Activated T-cell treated with anti-CD3 and anti-CD28 coated beads for 24 hours (primary cell): ENCODE measurements at regions not wholly inside any gene's neighbourhood (a gene's known extent, or its start where the extent isn't known, plus 50 kb on each side); places are given as distances from the start of the nearest gene placed in this dataset.
"Not testable (repeated sequence)": the region's sequence is repeated elsewhere in the genome, so short reads cannot be mapped to it uniquely, and the experiment has no call there.

Source experiments
- DNase-seq: peaks from one replicate; pipeline ENCODE4 v3.0.0-alpha.2; 2020; ENCODE audit warnings: low read depth

DNA sequence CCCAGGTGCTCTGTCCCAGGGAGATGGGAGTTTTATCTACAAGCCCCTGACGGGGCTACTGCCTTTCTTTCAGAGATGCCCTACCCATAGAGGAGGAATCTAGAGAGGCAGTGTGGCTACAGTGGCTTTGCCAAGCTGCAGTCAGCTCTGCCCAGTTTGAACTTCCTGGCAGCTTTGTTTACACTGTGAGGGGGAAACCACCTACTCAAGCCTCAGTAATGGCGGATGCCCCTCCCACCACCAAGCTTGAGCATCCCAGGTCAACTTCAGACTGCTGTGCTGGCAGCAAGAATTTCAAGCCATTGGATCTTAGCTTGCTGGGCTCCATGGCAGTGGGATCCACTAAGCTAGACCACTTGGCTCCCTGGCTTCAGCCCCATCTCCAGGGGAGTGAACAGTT is 53.1 kb upstream of the TMEM252 start:
- DNase-seq: not testable (repeated sequence)

DNA sequence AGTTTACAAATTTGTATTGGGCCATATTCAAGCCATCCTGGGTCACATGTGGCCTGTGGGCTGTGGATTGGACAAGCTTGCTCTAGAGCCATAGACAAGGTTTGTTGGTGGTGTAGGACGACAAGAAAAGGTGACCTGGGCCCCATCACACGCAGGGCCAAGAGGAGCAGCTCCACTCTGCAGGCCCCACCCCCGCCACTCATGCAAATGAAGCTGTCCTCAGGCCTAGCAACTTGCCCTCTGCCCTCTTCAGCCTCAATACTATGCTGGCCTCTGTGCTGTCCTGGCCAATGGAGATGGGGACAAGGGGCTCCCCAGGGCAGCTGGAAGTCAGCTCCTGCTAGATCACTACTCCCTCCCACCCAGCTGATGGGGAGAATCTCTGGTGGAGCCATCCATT is 55.2 kb upstream of the TMEM252 start:
- DNase-seq: no peak

DNA sequence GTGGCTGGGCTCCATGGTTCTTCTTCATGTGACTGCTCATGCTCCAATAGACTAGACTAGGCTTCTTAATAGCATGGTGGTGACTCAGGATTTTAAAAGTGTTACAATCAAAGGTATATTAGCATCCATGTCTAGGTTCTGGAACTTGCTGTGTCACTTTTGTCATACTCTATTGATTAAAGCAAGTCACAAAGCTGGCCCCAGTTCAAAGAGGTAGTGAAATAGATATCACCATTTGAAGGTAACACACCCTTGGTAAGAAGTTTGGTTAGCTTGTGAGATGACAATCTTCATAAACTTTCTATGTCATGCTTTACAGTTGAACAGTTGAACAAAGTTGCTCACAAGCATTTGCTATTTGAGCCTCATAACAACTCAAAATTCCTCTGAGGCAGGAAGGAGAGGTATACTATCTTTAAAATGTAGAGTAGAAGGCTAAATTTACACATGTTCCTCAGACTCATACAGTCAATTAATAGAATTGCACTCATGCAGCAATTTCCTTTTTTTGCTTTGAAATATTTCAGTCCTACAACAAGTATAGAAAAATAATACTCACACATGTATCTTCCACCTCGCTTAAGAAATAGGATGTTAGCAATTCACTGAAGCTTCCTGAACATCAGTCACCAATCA is 56.8 kb upstream of the TMEM252 start:
- no peak for DNase-seq

DNA sequence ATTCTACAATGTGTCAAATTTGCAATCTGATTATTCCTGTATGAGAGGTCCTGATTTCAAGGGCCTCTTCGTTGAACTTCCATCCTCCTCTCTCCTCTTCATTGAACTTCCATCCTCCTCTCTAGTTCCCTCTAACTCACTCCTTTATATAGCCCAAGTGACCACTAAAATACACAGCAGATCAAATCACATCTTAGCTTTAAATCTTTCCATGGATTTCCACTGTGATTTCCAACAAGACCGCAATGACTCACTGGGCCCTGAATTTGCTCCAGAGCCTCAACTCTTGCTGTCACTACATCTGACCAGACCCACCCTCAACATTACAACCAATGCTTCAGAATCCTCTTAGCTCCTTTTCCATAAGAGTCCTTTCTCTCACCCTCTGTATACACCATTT is 59.1 kb upstream of the TMEM252 start:
- DNase-seq: no peak

DNA sequence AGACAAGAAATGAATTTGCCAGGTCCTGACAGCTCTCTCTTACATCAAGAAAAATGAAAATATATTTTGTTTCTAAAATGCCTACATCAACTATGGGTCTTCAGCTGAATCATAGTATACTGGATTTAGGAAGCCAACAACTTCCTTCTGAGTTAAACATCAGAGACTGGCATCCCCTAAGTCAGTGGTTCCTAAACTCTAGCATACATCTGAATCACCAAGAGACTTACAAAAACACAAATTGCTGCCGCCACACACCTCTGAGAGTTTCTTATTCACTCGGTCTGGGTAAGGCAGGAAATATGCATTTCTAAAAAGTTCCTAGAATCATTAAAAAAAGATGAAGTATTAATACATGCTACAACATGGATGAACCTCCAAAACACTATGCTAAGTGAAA is 60.4 kb upstream of the TMEM252 start:
- no peak for DNase-seq

DNA sequence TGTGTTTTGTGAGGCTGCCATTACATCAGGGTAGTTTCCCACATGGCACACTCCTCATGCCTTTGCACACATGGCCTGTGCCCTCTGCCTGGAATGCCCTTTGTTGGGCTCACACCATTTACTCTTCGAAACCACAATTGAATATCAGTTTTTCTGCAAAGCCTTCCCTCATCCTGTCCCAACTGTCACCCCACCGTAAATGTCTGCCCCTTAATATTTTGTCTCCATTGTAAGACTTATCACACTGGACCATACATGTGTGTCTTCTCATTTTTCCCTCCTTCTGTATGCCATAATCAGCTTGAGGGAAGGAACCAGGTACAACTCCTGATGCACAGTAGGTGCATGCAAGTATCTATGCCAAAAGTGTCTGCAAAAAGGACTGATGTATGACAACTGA is 62.7 kb upstream of the TMEM252 start:
- DNase-seq: no peak

DNA sequence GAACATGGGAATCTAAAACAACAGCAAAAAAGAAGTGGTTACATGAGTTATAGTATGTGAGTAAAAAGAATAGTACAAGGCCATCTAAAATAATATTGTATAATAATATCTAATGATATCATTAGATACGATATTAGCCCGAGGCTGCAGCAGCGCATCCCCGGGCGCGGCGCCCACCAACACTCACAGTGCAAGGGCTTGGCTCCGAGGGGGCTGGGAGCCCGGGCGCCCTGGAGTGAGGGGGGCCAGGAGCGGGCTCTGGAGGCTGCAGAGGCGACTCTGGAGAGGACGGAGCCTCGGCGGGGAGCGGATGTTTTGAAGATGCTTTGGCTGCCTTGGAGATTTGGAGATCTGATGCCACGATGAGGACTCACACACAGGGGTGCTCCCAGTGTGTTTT is 68.1 kb upstream of the TMEM252 start:
- no peak for DNase-seq

DNA sequence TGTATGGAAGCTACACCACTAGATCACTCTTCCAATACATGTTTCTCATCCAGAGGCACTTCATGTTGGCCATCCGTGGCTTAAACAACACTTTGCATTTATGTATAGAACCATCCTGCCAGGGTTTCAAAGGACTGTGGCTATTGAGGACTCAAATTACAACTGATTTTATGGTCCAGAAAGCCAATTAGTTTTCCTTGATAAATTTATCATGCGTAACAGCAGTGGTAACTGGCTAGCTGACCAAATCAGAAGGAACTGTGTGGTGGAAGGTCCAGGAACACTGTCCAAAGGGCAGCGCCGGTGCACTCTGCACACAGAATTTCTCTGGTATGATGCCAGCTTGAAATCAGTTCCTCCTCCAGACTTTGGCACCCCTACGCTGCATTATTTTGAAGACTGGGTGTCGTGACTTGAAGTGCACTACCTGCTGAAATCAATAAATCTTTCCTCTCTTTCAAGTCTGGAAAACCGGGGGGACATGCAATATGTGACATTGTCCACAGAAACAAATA is 69.3 kb upstream of the TMEM252 start:
- no peak for DNase-seq

DNA sequence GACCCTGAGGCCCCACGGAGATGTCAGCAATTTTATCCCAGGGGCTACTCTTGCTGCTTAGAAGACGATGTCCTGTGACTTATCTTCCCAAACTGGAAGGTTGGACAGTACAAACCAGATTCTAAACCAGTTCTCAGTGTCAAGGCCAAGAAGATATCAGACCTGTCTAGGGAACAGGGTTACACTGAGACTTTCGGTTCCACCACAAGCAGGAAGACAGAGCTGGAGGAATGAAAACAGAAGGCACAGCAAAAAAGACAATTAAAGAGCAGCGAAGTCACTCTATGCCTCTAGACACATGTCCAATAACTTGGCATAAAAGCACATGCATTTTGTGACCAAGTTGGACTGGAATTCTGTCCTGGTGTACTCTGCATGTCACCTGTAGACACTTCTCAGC is 73.4 kb upstream of the TMEM252 start:
- DNase-seq: no peak

DNA sequence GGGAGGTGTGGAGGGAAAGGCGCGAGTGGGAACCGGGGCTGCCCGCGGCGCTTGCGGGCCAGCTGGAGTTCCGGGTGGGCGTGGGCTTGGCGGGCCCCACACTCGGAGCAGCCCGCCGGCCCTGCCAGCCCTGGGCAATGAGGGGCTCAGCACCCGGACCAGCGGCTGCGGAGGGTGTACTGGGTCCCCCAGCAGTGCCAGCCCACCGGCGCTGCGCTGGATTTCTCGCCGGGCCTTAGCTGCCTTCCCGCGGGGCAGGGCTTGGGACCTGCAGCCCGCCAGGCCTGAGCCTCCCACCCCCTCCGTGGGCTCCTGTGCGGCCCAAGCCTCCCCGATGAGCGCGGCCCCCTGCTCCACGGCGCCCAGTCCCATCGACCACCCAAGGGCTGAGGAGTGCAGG is 76.3 kb upstream of the TMEM252 start:
- not testable (repeated sequence) for DNase-seq

DNA sequence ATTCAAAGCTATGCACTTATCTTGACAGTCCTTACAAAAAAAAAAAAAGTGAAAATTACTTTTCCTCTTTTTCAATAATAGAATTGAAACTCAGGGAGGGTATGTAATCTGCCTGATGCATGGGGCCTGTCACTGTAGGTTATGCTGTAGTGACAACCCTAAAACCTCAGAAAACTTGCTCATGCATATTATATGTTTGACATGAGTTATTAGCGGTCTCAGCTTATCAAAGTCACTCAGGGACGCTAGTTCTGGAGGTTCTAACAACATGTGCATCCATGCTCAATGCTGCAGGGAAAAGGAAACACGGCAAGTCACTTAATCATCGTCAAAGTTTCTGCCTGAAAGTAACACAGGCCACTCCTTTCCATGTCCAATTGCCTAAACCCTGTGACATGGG is 78.4 kb upstream of the TMEM252 start:
- no peak for DNase-seq

DNA sequence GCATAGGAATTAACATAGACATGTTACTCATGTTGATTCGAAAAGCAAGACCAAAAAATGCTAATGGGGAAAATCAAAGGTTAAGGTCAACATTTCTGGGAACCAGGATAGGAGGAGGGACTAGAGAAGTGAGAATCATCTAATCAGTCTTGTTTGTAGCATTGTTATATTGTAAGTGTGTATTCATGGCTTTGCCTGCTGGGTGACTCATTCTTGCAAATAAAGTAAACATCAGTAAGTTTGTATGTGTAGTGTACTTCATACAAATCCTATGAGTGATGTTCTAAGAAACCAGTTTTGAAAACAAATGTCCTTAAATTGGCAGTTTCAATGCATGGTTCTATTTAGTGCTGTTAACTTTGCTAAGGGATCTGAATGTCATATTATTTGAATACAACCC is 79.0 kb upstream of the TMEM252 start:
- DNase-seq: no peak

DNA sequence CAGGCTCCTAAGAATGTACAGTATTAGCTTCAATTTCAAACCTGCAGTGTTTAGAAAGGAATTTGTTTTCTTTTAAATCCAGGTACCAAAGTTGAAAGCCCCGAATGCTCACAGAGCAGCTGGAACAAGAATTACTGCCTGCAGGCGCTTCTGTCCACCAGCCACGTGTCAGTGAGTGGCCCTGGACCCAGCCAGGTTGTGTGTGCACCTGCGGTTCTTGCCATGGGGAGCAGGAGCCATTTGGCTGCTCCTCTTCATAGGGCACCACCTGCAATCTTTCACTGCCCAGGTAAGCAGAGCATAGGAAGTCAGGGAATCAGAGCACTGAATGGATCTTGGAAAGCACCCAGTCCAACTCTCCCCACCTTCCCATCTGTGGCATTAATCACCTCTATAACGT is 79.5 kb upstream of the PIP5K1B start:
- DNase-seq: no peak

DNA sequence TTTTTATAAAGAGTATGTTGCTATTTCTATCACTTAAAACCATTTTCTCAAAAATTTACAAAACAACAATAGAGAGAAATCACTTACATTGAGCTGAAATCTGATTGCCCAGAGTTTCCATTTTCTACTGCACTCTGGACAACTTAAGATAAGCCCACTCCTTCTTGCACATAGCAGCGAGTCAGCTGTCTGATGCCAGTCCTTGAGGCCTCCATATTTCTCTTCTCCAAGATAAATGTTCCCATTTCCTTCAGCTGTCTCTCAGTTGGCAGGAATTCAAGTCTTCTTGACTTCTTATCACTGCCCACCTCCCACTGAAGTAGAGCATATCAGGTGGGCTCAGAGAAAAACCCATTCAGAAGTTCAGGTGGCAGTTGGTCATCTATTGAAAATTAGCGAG is 78.5 kb upstream of the PIP5K1B start:
- no peak for DNase-seq

DNA sequence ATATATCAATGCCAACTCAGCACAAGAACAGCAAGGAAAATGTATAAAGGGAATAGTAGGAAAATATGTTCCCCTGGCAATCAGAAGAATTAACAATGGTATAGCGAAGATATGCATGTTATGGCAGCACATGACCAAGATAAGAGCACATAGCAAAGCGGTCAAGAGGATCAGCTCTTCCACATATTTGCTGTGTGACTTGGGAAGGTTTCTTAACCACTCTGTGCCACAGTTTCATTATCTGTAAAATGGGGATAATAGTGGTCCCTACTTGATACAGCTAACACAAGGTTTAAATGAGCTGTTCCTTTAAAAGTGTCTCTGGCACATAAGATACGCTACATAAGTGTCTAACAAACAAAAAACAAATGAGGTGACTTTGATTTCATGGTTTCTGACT is 77.9 kb upstream of the PIP5K1B start:
- no peak for DNase-seq

DNA sequence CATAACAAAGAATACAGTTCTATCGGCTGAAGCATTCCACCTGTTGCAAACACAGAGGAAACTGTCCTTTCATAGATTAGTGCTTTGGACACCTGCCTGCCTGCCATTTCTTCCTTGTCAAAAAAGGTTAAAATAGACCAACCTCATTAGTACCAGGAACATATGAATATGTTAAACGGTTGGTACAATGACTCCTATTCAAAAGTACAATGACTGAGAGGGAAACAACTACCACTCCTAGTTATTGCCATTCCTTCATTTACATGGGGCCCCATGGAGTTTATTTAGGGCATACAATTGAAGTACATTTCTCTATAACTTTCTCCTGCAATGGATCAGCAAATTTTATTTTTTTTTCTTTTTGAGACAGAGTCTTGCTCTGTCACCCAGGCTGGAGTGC is 77.4 kb upstream of the PIP5K1B start:
- DNase-seq: no peak

DNA sequence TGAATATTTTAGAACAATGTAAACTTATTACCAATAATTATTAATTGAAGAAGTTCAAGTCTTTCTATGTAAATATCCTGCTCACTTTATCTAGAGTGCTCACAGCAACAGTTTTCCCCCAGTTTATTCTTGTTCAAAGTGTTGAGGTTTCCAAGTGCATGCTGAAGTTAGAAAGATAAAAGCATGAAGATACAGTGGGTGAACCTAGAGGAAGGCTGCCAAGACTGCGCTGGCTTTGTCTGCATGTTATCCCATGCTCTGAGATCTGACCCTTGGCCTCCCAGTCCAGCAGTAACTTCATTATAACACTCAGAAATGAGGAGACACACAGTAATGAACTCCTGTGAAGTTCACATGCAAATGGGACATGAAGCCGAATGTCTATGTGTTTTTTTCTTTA is 76.0 kb upstream of the PIP5K1B start:
- no peak for DNase-seq

DNA sequence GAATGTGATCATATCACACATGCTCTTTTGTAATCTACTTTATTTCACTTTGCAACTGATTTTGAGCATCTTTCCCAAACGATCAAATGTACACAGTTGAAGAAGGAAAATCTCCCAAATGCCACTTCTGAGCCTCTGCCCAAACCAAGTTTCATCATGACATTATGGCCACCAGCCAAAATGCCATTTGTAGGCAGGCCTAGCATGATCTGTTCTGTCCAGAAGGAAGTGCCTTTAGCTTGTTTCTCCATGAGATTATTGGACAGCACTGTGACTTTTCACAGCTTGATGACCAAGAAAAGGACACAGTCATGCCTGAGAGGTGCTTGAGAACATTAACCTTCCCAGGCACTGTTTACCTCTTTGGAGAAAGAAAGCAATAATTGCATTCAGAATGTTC is 73.2 kb upstream of the PIP5K1B start:
- DNase-seq: no peak

DNA sequence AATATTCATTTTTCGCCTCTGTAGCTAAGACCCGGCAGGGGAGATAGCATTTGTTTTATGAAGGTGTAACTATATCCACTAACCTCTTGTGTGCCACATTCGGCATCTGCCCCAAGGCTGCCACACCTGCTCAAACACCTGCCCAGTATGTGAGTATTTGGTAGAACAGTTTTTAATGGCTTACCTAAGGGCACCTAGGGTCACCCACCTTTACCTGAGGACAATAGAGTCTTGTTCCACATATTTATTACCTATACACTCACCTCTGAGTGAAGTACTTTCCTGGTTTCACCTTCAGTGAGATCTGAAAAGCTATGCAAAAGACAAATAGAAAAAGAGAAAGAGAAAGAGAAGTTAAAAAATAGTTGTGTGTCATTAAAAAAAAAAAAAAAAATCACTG is 68.0 kb upstream of the PIP5K1B start:
- no peak for DNase-seq

DNA sequence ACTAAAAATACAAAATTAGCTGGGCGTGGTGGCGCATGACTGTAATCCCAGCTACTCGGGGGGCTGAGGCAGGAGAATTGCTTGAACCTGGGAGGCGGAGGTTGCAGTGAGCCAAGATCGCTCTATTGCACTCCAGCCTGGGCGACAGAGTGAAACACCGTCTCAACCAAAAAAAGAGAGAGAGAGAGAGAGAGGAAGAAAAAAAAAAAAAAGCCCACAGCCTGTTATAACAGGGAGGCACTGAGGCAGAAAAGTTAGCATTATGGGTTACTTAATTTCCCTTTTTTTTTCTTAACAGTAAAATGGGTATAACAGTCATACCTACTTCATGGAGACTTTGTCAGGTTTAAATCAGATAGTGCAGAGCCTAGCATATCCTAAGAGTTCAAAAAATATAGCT is 65.8 kb upstream of the PIP5K1B start:
- DNase-seq: not testable (repeated sequence)

DNA sequence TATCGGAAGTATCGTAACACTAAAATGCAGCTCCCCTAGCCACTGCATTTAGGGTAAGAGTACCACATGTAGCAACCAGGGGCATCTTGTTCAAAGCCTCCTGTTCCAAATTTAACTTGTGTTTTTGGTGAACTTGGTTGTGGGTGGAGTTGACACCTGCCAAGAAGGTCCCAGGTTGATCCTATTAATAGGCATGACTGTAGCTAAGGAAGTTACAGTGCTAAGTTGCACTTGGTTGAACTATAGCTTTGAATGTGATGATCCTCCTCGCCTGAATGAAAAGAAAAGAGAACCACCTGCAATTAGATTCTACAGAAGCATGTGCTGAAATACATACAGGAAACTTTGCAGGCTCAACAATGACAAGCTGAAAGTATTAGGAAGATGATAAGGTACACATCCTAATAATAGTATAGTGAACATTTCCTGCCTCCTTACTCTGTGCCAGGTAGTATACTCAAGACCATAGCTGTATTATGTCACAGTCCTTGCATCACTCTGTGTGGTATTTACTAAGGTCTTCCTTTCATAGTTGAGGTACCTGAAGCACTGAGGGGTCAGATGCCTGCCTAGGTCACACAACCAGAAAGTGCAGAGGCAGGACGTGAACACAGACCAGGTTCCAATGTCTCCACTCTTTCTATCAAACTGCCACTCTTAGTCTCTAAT is 64.5 kb upstream of the PIP5K1B start:
- DNase-seq: no peak

DNA sequence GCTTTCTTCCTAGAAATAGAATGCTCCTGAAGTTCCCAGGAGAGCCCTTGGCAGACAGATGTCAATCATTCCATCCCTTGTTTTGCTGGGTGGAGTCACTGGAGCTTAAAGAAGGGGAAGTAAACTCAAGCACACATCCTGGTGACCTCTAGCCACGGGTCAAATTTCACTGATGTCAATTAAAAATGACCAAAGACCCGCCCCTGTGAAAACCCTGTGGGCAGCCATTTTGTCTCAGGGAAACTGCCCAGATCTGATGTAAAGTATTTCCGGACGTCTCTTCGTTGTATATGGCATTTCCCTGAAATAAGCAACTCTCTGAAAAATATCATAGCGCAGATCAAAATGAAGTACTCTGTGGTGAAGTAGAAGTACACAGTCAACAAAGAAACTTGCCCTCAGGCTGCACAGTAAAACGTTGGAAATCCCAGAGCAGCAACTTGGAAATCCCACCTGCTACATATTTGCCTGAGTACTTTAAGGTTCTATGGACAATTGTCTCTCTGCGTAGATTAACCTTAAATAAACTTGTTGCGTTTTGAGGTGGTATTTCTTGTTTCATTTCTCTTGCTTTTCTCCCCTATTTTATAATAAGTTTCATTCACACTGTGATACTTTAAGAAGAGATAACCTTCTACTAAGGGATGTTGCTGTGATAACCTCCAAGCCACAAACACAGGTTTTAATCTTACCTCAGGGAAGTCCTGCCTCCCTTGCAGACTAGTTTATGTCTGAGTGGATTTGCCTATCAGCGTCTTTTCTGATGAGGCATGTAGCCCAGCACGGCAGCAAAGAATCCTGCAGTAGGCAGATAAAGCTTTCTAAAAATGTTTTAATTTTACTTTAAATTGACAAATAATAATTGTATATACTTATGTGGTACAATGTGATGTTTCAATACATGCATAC is 60.9 kb upstream of the PIP5K1B start:
- no peak for DNase-seq

DNA sequence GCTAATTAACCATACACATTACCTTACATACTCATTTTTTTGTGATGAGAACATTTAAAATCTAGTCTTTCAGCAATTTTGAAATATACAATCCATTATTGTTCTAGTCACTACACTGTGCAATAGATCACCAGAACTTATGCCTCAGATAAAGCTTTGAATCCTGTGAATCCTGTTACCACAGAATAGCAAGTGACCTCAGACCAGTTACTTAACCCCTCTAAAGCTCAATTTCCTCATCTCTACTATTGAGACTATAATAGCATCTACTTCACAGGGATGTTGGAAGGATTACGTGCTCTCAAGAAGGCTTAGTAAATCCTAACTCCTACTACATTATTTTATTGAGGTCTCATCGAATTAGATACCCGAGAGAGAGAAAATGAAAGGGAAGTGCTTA is 60.2 kb upstream of the PIP5K1B start:
- DNase-seq: no peak
